ENCODE measurements at regions not wholly inside any gene's neighbourhood (a gene's known extent, or its start where the extent isn't known, plus 50 kb on each side); places are given as distances from the start of the nearest gene placed in this dataset.

DNA sequence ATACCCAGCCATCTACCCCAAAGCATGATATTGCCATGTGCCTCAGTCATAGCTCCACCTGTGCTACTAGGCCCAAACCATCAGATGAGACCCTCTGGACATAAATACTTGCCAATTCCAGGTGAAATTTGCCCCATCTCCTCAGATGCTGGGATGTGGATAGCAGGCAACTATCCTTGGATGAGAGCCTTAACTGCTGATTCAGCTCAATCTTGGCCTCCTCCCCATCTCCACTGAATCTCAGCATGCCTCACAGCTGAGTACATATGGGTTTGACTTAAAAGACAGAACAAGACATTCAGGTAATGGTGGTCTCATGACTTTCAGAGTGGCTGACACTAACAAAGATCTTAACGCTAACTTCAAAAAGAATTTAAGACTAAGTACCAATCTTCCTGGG, 50.8 kb upstream of the KLHL13 start:
- DNase-seq = no peak

DNA sequence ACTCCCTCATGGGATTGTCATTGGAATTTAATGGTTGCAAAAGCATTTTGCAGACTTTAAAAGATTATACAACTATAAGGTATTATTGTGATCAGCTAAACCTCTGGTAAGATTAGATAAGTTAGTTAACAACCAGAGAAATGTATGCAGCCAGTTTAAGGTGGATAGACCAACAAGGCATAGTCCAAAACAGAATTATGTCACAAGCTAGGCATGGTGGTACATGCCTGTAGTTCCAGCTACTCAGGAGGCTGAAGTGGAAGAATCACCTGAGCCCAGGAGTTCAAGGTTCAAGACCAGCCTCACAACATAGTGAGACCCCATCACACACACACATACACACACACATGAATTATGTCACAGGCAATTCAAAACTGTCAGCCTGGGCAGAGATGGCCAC, 54.7 kb upstream of the KLHL13 start:
- no peak for DNase-seq

DNA sequence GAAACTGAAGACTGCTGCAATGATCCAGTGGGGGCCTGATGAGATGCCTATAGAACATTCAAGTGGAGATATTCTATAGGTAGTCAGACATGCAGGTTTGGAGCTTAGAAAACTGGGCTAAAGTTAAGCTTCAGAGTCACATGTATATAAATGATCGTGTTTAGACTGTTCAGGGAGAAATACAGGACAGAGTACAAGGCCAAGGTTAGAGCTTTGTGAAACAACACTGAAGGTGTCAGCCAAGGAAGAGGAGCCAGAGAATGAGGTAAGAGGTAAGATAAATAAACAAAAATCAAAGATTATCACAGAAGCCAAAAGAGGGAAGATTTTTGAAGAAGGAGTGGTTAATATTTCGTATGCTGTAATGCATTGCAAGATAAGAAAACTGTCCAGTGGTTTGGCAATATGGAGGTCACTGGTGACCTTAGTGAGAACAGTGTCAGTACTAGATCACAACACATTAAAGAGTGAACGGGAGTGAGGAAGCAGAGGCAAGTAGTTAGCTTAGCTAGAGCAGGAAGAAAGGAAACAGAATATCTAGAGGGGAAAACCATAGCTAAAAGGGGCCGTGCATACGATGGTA, 58.0 kb upstream of the KLHL13 start:
- no peak for DNase-seq

DNA sequence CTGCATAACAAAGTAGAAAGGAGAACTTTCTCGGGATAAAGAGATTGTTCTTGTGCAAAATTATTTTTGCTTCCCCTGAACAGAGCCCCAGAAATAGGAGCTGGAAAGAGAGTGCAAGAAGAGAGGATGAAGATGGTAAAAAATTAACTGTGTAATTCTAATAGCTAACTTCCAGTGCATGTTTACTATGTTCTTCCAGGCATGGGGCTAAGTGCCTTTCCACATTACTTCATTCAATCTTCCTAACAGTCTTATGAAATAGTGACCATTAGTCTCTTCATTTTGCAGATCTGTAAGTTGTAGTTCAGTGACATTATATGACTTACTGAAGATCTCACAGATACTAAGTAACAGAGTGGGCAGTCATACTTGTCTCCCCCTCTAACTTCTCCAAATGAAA, 61.1 kb upstream of the KLHL13 start:
- DNase-seq = no peak

DNA sequence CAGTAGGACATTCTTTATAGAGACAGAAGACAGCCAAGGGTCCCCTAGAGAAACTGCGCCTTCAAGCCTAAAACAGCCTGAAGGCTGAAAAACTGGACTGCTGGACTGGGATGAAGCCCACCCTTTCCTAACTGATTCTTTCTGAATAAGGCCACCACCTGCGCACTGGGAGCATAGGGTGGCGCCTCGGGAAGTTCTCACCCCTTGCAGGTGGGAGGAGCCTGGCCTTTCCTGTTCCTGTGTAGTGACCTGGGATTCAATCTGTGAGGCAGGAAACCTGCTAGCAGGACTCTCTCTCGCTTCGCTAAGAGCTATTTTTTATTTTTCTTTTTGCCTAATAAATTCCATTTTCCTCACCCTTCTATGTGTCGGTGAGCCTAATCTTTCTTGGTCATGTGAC, 61.8 kb upstream of the KLHL13 start:
- no peak for DNase-seq

DNA sequence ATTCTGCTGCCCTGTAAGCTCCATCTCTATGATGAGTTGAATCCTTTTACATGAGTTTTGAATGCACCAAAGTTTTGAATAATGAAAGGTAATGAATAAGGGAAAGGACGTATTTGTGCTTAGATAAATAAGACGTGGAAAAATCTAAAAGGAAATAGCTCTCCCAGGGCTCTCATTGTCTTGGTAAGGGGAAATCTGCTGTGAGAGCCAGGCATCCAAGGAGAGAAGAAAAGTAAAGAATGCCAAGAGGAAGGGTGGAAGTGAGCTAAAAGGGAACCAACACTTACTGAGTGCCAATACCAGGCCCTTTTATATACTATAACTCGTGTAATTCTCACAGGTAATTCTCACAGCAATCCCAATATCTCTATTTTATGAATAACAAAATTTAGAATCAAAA, 62.6 kb upstream of the KLHL13 start:
- no peak for DNase-seq

DNA sequence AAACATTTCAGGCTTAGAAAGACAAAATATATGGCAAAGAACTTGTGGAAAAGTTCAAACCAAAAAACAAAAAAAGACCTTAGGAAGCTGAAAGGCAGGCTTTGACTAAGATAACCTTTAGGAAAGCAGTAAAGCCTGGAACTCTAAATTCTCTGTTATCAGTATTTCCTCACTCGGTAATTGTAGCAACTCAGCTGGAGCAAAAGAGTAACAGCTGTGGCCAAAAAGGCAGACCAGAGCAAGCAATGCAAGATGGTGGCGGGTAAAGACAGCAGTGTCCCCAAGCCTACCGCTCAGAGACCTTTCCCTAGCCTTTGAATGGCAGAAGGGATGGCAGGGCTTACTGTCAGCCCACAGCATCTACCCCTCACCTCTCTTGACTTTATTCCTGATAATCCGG, 63.1 kb upstream of the KLHL13 start:
- DNase-seq = no peak

DNA sequence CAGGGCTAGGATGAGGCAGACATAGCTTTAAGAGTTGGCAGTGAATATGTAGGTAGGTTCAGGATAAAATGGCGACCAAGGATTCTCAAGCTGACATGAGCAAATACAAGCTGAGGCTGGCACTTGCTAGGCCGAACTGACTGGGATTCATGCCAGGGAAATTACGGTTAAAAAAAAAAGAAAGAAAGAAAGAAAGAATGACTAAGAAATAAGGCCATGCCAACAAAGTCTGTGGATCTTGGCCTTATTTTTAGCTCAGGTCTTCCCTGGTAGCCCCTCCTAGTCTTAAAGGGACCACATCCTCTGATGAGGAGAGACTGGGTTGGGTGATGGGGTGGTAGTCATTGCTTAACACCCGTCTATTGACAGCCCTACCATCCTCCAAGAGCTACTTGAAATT, 64.4 kb upstream of the KLHL13 start:
- DNase-seq = no peak

DNA sequence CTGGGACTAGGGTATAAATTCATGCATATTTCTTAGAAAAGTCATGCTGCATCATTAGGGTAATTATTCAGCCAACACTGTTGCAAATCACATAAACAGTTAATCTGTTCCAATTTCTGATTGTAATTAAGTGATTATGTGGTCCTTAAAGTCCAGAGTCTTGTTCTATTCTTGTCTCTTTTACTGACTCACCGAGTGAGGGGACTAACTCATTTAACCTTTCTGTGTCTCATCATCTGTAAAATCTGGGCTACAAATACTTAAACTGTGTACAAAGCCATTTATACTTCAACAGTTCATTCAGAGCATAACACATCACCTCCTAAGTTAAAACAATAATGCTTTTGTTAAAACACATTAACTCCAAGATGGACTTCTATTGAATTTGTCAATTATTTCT, 65.4 kb upstream of the KLHL13 start:
- DNase-seq = no peak

DNA sequence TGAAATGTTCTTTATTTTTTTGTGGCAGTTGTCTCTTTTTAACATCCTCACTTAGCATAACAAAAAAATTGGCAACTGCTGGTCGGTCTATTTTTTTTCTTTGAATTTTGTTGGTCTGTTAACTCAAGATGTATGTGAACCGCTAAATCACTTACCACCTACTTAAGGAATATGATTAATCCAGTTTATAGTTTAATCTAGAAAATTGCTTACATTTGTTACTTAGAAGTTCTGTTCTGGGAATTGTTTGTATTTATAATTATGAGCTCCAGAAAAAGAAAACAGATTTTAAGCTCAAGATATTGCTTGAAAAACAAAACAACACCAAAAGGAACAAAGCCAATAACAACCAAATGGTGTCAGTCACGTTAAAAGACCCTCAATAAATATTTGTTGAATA, 66.1 kb upstream of the KLHL13 start:
- no peak for DNase-seq

DNA sequence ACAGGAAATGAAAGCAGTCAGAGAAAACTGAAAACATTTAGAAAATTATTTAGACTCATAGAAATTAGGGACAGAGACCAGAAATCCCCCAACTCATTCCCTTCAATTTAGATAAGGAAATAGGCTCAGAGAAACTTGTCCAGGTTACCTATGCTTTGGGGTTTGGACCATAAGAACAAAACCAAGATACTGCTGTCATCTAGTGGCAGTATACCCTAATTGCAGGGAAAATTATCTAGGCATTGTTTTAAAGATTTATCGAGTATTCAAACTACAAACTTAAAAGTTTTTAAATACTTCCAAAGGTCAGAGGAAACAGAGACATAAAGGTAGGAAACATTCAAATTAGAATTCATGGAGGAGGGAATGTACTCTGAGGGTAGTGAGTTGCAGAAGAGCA, 67.0 kb upstream of the KLHL13 start:
- DNase-seq = no peak

DNA sequence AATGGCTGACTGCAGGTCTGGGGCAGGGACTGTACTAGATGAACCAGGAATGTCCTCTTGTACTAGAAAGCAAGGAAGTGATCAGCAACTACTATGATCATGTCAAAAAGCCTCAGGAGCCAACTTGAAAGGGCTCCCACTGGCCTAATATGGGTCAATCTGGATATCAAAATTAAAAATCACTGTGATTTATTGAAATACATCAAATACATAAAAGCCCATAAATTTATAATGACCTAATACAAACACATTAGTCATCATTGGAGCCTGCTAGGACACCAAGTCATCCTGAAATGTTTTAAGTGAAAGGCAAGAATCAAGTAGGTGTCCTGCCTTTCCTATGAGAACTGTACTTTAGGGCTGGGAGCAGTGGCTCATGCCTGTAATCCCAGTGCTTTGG, 70.5 kb upstream of the KLHL13 start:
- no peak for DNase-seq

DNA sequence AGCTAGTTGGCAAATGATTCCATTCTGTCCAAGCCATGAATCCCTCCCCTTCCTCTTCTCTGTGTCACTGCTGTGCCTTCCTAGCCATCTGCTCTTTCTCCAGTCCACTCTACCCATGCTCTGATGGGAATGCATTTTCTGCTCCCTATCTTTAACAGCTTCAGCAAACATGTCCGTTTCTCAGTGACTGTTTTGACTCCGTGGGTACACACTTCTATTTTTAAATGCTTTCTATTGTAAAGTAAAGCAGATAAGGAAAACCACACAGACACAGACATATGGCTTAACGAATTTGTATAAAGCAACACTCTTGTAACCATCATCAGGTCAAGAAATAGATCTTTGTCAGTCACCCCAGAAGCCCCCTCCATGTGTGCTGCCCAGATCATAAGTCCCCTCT, 72.4 kb upstream of the KLHL13 start:
- no peak for DNase-seq

DNA sequence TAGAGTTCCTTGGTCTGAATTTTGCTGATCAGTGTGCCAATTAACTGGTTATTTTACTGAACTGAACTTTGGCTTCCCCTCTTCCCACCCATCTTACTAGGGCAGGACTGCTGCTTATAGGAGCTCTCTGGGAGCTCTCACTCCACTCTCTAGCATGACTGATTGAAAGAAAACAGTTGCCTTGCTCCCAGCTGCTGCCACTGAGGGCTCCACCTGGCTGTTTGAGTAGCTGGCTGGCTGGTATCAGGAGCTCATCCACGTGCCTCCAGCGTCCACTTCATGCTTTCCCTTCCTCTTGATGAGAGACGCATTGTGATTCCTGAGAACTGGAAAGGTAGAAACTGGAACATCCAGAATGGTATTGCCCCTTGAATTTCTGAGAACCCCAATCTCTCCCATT, 73.0 kb upstream of the KLHL13 start:
- no peak for DNase-seq

DNA sequence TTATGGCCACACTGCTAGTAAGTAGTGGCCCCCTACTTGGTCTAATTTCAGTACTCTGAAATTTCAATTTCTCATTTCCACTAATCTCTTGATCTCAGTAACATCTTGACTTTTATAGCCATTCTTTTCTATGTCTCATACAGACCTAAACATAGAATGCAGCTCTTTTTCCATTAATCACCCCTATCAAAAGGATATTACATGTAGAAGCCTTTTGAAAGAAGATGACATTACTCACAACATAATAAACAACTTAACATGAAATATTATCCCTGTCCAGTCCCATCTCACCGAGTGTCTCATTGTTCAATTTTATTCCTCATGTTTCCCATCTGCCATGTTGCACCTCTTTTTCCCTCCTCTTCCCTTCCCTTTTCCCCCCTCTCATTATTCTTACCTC, 81.1 kb upstream of the KLHL13 start:
- no peak for DNase-seq

DNA sequence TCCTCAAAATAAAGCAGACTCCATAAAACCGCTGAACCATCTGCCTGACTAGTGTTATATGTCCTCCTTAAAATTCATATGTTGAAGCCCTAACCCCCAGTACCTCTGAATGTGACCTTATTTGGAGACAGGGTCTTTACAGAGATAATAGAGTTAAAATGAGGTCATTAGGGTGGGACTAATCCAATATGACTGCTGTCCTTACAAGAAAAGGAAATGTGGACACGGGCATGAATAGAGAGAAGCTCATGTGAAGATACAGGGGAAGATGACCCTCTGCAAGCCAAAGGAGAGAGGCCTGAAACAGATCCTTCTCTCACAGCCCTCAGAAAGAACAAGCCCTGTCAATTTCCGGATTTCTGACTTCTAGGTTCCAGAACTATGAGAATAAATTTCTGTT, 82.0 kb upstream of the KLHL13 start:
- DNase-seq = no peak

DNA sequence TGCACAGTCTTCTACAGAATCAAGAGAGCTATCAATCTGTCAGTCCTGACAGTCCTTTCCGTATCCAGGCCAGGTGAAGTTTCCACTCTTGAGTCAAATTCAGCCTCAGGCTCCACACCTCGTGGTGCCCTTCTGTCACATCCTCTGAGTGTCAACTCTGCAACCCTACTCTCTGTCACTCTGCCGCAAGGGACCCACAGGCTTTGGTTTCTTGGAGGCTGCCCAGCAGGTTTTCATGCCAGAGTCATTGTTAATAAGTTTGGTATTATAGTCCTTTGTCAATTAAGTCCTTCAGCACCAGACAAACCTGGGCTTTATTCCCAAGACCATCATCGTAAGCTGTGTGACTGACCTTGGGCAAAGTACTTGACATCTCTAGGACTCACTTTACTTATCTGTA, 83.4 kb upstream of the KLHL13 start:
- DNase-seq = no peak

DNA sequence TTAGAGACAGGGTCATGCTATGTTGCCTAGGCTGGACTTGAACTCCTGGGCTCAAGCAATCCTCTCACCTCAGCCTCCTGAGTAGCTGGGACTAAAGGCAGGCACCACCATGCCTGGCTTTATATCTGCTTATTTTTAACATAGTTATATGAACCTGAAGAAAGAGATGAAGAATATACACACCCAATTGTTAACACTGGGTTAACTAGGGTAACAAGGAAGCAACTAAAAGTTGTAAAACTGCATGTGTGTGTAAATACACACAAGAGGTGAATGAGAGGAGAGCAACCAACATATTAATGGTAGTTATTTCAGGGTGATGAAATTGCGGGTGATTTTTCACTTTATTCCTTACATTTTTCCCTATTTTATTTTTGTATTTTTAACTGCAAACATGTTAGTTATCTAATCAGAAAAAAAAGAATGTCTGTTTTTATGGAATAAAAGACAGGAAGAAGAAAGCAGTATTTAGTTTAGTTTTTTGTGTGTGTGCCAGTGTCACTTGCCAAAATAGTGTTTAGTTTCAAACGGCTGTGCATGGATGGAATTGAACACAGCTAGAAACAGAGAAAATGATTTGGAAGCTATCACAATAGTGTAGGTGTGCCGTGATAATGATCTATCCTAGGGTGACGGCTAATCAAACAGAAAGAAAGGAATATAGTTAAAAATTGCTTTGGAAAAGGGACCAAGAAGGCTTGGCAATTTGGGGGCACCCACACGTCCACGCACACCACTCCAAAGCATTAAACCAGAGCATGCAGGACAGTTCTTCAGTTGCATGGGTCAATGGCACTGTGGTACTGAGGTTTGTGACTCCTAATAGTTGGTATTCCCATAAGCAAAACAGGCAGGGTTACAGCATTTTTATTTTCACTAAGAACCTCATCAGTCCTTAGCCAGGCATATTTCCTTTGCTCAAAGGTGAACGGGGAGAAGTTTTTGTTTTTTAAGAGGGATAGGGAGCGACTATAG, 89.1 kb upstream of the KLHL13 start:
- no peak for DNase-seq

DNA sequence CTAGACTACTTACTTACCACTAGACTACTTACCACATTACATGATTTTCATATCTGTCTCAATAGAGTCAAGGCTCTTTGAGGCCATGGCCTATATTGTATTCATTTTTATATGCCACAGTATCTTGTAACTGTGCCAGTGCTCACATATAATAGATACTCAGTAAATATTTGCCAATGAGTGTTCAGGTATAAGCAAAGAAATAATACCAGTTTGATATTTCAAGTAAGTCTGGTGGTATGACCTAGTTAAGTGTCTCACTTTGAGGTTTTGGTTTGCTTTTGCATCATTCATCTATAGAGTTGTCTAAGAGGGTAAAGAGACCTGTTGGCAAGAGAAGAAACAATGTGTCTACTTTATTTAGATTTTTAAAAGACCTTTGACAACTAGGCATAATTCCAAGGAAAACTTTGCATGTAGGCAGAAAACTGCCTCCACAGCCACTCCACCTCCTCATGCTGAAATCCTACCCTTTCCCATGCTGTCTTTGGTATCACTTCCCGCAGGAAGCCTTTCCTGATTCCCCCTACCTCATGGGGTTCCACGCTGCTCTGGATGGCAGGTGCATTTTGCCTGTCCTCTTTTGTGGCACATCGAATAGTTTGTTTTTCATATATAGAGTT, 91.3 kb upstream of the KLHL13 start:
- no peak for DNase-seq

DNA sequence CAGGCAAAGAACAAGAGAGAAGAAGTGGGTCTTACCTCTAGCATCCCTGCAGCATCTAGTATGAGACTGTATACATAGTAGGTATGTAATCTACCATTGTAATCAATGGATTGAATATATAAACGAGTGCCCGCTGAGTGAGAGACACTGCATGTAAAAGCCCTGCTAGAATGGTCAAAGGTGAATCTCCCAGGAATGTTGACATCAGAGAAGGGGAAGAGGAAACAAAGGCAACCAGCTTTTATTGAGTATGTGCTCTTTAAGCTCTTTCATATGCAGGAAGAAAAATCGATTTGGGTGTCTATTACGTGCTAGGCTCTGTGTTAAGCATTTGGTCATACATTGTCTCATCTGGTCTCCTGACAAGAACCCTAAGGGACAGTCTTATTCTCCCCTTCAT, 91.9 kb upstream of the KLHL13 start:
- no peak for DNase-seq

DNA sequence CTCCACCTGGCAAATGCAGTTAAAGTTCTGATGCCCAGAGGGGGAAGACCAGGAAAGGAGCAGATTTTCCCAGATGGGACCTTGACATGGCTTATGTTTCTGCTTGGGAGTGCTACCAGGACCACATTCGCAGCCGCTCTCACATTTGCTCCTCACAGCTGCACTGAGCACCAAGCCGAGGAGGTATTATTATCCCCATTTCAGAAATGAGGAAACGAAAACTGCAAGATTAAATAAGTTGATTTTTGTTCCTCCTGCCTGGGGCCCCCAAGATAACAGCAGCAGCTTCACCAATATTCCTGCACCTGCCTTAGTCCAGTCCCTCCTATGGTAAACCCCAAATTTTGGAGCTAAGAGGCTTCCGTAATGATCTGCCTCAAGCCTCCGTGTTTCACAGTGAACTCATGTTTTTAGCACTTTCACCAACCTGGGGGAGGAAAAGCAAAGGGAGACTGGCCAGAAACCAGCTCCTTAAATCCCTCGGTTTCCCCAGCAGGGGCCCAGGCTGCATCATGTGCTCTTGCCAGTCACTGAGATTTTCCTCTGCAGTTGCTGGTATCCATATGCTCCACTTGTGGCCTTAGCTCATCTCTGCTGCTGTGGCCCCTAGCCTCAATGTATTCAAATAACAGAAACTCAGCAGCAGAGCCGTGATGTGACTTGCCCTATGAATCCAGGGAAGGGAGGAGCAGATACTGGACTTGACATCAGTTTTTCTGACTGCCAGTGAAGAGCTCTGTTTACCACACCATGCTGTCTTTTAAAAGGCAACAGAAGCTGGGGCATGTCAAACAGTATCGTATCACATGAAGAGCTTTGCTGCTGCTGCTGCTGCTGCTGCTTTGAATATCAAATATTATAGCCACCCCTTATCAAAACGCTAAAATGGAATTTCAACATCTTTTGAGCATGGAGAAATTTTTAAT, 95.5 kb upstream of the KLHL13 start:
- DNase-seq = no peak

DNA sequence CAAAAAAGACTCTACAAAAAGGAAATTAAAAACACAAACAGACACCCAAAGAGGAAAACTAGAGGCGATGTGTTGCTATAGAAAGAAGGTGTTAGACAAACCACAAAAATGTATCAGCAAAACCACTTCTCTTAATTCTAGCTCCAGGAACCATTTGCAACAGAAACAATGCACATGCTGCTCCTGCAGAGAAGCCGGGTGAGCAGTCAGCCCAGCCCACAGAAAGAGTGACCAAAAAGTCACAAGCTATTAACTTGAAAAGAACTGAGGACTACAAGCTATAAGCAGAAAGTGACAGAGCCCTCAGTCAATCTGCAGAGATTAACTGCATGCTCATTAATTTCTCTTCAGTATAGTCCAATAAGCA, 96.2 kb upstream of the KLHL13 start:
- no peak for DNase-seq

DNA sequence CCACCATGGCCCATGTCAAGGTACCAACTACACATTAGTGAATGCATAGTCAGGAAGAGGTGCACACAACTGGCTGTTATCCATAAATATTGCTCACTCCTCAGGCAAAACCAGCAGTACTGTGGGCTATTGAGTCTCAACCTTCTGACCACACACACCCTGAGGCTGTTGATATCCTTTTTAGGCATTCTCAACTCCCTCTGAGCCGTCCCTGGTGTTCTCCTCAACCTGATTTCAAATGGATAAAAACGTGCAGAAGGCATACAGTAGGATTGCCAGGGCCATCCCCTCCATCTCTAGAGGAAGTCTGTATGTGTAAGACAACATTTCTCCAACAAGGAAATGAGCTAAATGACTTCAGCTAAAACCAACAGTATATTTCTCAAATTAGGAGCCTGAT, 98.7 kb upstream of the KLHL13 start:
- DNase-seq = no peak

Measured in HCEC 1CT (cell line).